ENCODE measurements at regions not wholly inside any gene's neighbourhood (a gene's known extent, or its start where the extent isn't known, plus 50 kb on each side); places are given as distances from the start of the nearest gene placed in this dataset.

DNA sequence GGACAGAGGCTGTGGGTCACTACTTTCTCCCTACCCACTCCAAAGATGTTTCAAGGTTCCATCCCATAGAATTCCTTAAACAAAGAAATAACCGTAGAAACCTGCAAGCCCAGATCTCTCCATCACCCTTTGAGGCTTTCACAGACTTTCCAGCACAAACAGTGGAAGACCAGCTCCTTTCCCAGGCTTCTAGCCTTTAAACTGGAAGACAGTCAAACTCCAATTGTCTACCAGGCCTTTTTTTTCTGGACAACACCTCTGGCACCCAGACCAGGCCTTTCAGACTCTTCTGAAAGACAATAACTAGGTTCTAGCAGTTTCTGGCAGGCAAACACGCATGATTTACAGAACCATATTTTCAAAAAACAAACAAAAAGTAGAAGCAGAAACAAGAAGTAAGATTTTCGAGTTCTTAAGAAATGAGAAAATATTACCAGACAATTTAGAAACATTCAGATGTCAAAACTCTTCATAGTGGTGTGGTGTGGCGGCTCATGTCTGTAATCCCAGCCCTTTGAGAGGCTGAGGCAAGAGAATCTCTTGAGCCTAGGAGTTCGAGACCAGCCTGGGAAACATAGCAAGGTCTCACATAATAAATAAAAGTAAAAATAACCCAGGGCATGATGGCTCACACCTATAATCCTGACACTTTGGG lies 73.0 kb upstream of the EPCAM start:
- no peak overlapping the region for H3K56ac ChIP-seq (ENCODE audit: insufficient read length, low read depth, low read length)
- H3K23ac ChIP-seq (ENCODE audit: insufficient read length, low read depth, low read length), result no peak overlapping the region
- no peak overlapping the region for H2BK15ac ChIP-seq (ENCODE audit: low read depth, low read length)
- no peak overlapping the region for H3K18ac ChIP-seq (ENCODE audit: insufficient read length, low read depth, low read length)
- no peak overlapping the region for H3K27ac ChIP-seq (ENCODE audit: insufficient read length, low read depth, low read length)
- H2BK5ac ChIP-seq (ENCODE audit: insufficient read length, low read length), result no peak overlapping the region
- Mint-ChIP-seq H3K27ac (peak overlapping the region in 1 of 3 experiments; percentile 58; a peak in 2 of 7 replicates), H3K36me3 (ENCODE audit: insufficient read depth in 1 of 3, low read depth in 3 of 3) (no peaks in the 10 kb centered on the region), H3K9me3 (no peaks in the 10 kb centered on the region), H3K27me3 (ENCODE audit: low read depth) (0 out of 2 replicates have a peak, but pooled peaks cover under 1% of the 10 kb centered on the region), H3K4me1 (peaks cover 17 to 19% of the 10 kb centered on the region in 2 experiments), H3K4me3 (no peak overlapping the region)
- no peak overlapping the region for H4K8ac ChIP-seq (replicated peaks; ENCODE audit: insufficient read length, low read depth, low read length)
- no peaks in the 10 kb centered on the region for H3K23me2 ChIP-seq (ENCODE audit: insufficient read length, low read depth, low read length, poor library complexity, severe bottlenecking)
- H2BK20ac ChIP-seq (ENCODE audit: low read depth, low read length, poor library complexity, severe bottlenecking), result no peak overlapping the region
- H3T11ph ChIP-seq (ENCODE audit: low read length), result no peak overlapping the region
- H3K9me3 ChIP-seq (ENCODE audit: control insufficient read depth, low read depth, low read length), result no peaks in the 10 kb centered on the region
- H3K79me2 ChIP-seq (ENCODE audit: insufficient read depth, low read length), result no peaks in the 10 kb centered on the region
- H4K20me1 ChIP-seq (ENCODE audit: control insufficient read depth, insufficient read depth, insufficient read length), result no peaks in the 10 kb centered on the region
- H3K9ac ChIP-seq (ENCODE audit: extremely low read depth, insufficient read length, low read length), result no peak overlapping the region
- H4K5ac ChIP-seq (ENCODE audit: insufficient read length, low read depth, low read length), result no peak overlapping the region
- H4K91ac ChIP-seq (ENCODE audit: insufficient read length, low read depth, low read length), result no peak overlapping the region
- no peak overlapping the region for H2BK12ac ChIP-seq (ENCODE audit: insufficient read length, low read depth, low read length)
- H3K14ac ChIP-seq (ENCODE audit: insufficient read depth, low read length), result no peak overlapping the region
- no peaks in the 10 kb centered on the region for H3K27me3 ChIP-seq (ENCODE audit: insufficient read depth, low read length)
- H2AFZ ChIP-seq (ENCODE audit: low read length), result no peak overlapping the region
- H3K4me2 ChIP-seq (ENCODE audit: insufficient read depth, insufficient read length, low read length), result no peak overlapping the region
- H2BK120ac ChIP-seq (ENCODE audit: low read depth, low read length, poor library complexity, severe bottlenecking), result no peak overlapping the region
- TF ChIP-seq, protein P1, sequence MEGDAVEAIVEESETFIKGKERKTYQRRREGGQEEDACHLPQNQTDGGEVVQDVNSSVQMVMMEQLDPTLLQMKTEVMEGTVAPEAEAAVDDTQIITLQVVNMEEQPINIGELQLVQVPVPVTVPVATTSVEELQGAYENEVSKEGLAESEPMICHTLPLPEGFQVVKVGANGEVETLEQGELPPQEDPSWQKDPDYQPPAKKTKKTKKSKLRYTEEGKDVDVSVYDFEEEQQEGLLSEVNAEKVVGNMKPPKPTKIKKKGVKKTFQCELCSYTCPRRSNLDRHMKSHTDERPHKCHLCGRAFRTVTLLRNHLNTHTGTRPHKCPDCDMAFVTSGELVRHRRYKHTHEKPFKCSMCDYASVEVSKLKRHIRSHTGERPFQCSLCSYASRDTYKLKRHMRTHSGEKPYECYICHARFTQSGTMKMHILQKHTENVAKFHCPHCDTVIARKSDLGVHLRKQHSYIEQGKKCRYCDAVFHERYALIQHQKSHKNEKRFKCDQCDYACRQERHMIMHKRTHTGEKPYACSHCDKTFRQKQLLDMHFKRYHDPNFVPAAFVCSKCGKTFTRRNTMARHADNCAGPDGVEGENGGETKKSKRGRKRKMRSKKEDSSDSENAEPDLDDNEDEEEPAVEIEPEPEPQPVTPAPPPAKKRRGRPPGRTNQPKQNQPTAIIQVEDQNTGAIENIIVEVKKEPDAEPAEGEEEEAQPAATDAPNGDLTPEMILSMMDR (conservative IDR thresholded peaks at IDR 0.05), result no peak
- peaks cover 3% of the 10 kb centered on the region; the same call in 1 of the 2 replicates for H3K4me1 ChIP-seq (ENCODE audit: insufficient read depth, low read length)
- no CpG with 5 or more reads among the region's 5 CpGs for WGBS (ENCODE audit: extremely low coverage, insufficient read length, low lambda C conversion rate)
- DNase-seq, result no peak
- H3K4ac ChIP-seq (ENCODE audit: low read depth, low read length), result no peak overlapping the region
- H3K79me1 ChIP-seq (ENCODE audit: insufficient read depth, low read depth, low read length, poor library complexity, severe bottlenecking), result no peaks in the 10 kb centered on the region
- no peak overlapping the region for H2AK5ac ChIP-seq (ENCODE audit: insufficient read length, low read length)
